A673 (cell line): ENCODE measurements at regions not wholly inside any gene's neighbourhood (a gene's known extent, or its start where the extent isn't known, plus 50 kb on each side); places are given as distances from the start of the nearest gene placed in this dataset.

Experiments
- EZH2 ChIP-seq: fragments of 200-600 bp; sonication (generic); IDR thresholded peaks from 2 replicates; pipeline ENCODE4 v1.6.1; 2017; ENCODE audit warnings: borderline replicate concordance, low read depth, mild to moderate bottlenecking, mixed read lengths, antibody characterized with exemption, low read length; ENCODE audit not compliant: poor library complexity, severe bottlenecking
- TF ChIP-seq, protein P1 (sequence below): fragments of 300-800, 200-600 bp; sonication (generic); conservative IDR thresholded peaks from 2 replicates; pipeline ENCODE4 v1.5.1; 2017; ENCODE audit warnings: low read depth, mild to moderate bottlenecking, antibody characterized with exemption, low read length, moderate library complexity, mixed read lengths

GRCh38 chr11:16527525-16528246, 171.3 kb upstream of the SOX6 start:
- TF ChIP-seq EZH2: no peak
- TF ChIP-seq, protein P1, sequence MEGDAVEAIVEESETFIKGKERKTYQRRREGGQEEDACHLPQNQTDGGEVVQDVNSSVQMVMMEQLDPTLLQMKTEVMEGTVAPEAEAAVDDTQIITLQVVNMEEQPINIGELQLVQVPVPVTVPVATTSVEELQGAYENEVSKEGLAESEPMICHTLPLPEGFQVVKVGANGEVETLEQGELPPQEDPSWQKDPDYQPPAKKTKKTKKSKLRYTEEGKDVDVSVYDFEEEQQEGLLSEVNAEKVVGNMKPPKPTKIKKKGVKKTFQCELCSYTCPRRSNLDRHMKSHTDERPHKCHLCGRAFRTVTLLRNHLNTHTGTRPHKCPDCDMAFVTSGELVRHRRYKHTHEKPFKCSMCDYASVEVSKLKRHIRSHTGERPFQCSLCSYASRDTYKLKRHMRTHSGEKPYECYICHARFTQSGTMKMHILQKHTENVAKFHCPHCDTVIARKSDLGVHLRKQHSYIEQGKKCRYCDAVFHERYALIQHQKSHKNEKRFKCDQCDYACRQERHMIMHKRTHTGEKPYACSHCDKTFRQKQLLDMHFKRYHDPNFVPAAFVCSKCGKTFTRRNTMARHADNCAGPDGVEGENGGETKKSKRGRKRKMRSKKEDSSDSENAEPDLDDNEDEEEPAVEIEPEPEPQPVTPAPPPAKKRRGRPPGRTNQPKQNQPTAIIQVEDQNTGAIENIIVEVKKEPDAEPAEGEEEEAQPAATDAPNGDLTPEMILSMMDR: no peak
